HG02588 (cell line): ENCODE measurements at regions not wholly inside any gene's neighbourhood (a gene's known extent, or its start where the extent isn't known, plus 50 kb on each side); places are given as distances from the start of the nearest gene placed in this dataset.

Source experiments
- ATAC-seq: cut with Tn5 transposase; IDR thresholded peaks from one replicate; pipeline ENCODE4 v1.9.1; 2021; ENCODE audit warnings: mild to moderate bottlenecking, moderate library complexity; ENCODE audit not compliant: unreplicated experiment

- no peak for ATAC-seq
These were observed 375.6 kb upstream of the IMPG1 start for GRCh38 chr6:76448109-76448508.

- ATAC-seq: no peak
These were observed 369.4 kb upstream of the IMPG1 start for GRCh38 chr6:76441875-76442274.

GRCh38 chr6:76439811-76440210 is 367.3 kb upstream of the IMPG1 start:
- no peak for ATAC-seq

GRCh38 chr6:76438768-76439167 is 366.3 kb upstream of the IMPG1 start:
- ATAC-seq: no peak

GRCh38 chr6:76435174-76435573 is 362.7 kb upstream of the IMPG1 start:
- ATAC-seq: no peak

GRCh38 chr6:76422511-76423213 is 350.2 kb upstream of the IMPG1 start:
- no peak for ATAC-seq

GRCh38 chr6:76420094-76420493 is 347.6 kb upstream of the IMPG1 start:
- ATAC-seq: no peak

GRCh38 chr6:76418560-76419223 is 346.2 kb upstream of the IMPG1 start:
- ATAC-seq: no peak

GRCh38 chr6:76416821-76417605 is 344.6 kb upstream of the IMPG1 start:
- ATAC-seq: no peak

GRCh38 chr6:76403064-76403463 is 330.6 kb upstream of the IMPG1 start:
- ATAC-seq: no peak

GRCh38 chr6:76397966-76398365 is 325.5 kb upstream of the IMPG1 start:
- no peak for ATAC-seq

- ATAC-seq: no peak
These were observed 309.7 kb upstream of the IMPG1 start for GRCh38 chr6:76382201-76382600.

GRCh38 chr6:76381612-76382011 is 309.1 kb upstream of the IMPG1 start:
- ATAC-seq: no peak

- ATAC-seq: no peak
These were observed 278.8 kb upstream of the IMPG1 start for GRCh38 chr6:76351275-76351674.

GRCh38 chr6:76347539-76347938 is 275.1 kb upstream of the IMPG1 start:
- ATAC-seq: no peak

- no peak for ATAC-seq
These were observed 270.2 kb upstream of the IMPG1 start for GRCh38 chr6:76342611-76343160.

- no peak for ATAC-seq
These were observed 257.6 kb upstream of the IMPG1 start for GRCh38 chr6:76330031-76330430.

GRCh38 chr6:76326871-76327270 is 254.4 kb upstream of the IMPG1 start:
- ATAC-seq: no peak
